Testis (tissue), 2 donors: ENCODE measurements at regions not wholly inside any gene's neighbourhood (a gene's known extent, or its start where the extent isn't known, plus 50 kb on each side); places are given as distances from the start of the nearest gene placed in this dataset.

Experiments used
- DNase-seq: peaks from one replicate; pipeline ENCODE4 v3.0.0-alpha.2; 2019
- H3K27ac ChIP-seq, 2 donors: fragments of 200-600 bp; sonication (generic); one replicate each; pipeline ENCODE4 v1.5.1; 2019
- H3K27me3 ChIP-seq: fragments of 200-600 bp; sonication (generic); one replicate; pipeline ENCODE4 v1.5.1; 2019
- H3K36me3 ChIP-seq: fragments of 200-600 bp; sonication (generic); one replicate; pipeline ENCODE4 v1.5.1; 2017; ENCODE audit warnings: low read depth; ENCODE audit errors: missing control alignments
- H3K4me1 ChIP-seq: fragments of 200-600 bp; sonication (generic); one replicate; pipeline ENCODE4 v1.5.1; 2019
- H3K4me3 ChIP-seq, 2 donors: fragments of 200-600 bp; sonication (generic); one replicate each; pipeline ENCODE4 v1.5.1; 2017 to 2019
- H3K9me3 ChIP-seq: fragments of 200-600 bp; sonication (generic); one replicate; pipeline ENCODE4 v1.5.1; 2017
- CTCF ChIP-seq, 3 experiments: fragments of 450-650 bp in 2 of 3; fragments of 200-600 bp in 1 of 3; sonication (generic) in 1 of 3; IDR thresholded peaks; one replicate each; pipeline ENCODE4 v1.5.1; 2016 to 2019; ENCODE audit warnings: antibody characterized with exemption in 3 of 3, mild to moderate bottlenecking in 2 of 3, moderate library complexity in 1 of 3
- POLR2A ChIP-seq: fragments of 450-650 bp; IDR thresholded peaks from one replicate; pipeline ENCODE4 v1.6.1; 2017; ENCODE audit warnings: antibody characterized with exemption, mild to moderate bottlenecking, moderate library complexity
- WGBS, 2 donors: methylation state at CpG; one replicate each; pipeline ENCODE4 v1.1.5; 2018; 5-methylcytosine and 5-hydroxymethylcytosine counted together
- intact Hi-C: fragments of 100-400 bp; cut with DNase I; formaldehyde crosslinking; loops from one replicate; pipeline ENCODE4 v1.15.1; 2023; ENCODE audit warnings: low total_unique reads

- no peak overlapping the region for H3K27ac ChIP-seq
- intact Hi-C loops, result no loop called here
- H3K9me3 ChIP-seq, result no peaks in the 10 kb centered on the region
- TF ChIP-seq CTCF (IDR thresholded peaks at IDR 0.05) (no peak), POLR2A (no peak)
- DNase-seq, result no peak
- no peaks in the 10 kb centered on the region for H3K27me3 ChIP-seq
- 82 to 86% methylated on average over 2 of the region's 2 CpGs for WGBS, 2 donors
- H3K36me3 ChIP-seq, result no peaks in the 10 kb centered on the region
- no peaks in the 10 kb centered on the region for H3K4me1 ChIP-seq
- no peak overlapping the region for H3K4me3 ChIP-seq
Observed at GRCh38 chr6:121963826-121964225, 435.6 kb upstream of the HSF2 start.

- 91 to 97% methylated on average over 4 of the region's 4 CpGs for WGBS, 2 donors
- intact Hi-C loops, result no loop called here
- H3K9me3 ChIP-seq, result no peaks in the 10 kb centered on the region
- H3K4me3 ChIP-seq, result no peak overlapping the region
- no peaks in the 10 kb centered on the region for H3K27me3 ChIP-seq
- no peak for DNase-seq
- no peak overlapping the region for H3K27ac ChIP-seq
- no peaks in the 10 kb centered on the region for H3K4me1 ChIP-seq
- H3K36me3 ChIP-seq, result no peaks in the 10 kb centered on the region
- TF ChIP-seq CTCF (IDR thresholded peaks at IDR 0.05) (no peak), POLR2A (no peak)
Observed at GRCh38 chr6:121965739-121966138, 433.7 kb upstream of the HSF2 start.

- H3K9me3 ChIP-seq, result no peaks in the 10 kb centered on the region
- intact Hi-C loops, result no loop called here
- 83 to 91% methylated on average over 2 of the region's 2 CpGs for WGBS, 2 donors
- H3K4me3 ChIP-seq, result no peak overlapping the region
- DNase-seq, result no peak
- no peaks in the 10 kb centered on the region for H3K36me3 ChIP-seq
- H3K4me1 ChIP-seq, result no peaks in the 10 kb centered on the region
- H3K27me3 ChIP-seq, result no peaks in the 10 kb centered on the region
- no peak overlapping the region for H3K27ac ChIP-seq
- TF ChIP-seq POLR2A, result no peak
- no peak for TF ChIP-seq CTCF (IDR thresholded peaks at IDR 0.05)
Observed at GRCh38 chr6:121967631-121968030, 431.8 kb upstream of the HSF2 start.

GRCh38 chr6:121971931-121972335 lies 427.5 kb upstream of the HSF2 start:
- intact Hi-C loops, result no loop called here
- Histone ChIP-seq H3K27me3 (no peaks in the 10 kb centered on the region), H3K36me3 (no peaks in the 10 kb centered on the region), H3K4me1 (no peaks in the 10 kb centered on the region), H3K9me3 (no peaks in the 10 kb centered on the region), H3K27ac (no peak overlapping the region), H3K4me3 (no peak overlapping the region)
- no peak for DNase-seq
- no peak for TF ChIP-seq POLR2A
- TF ChIP-seq CTCF (IDR thresholded peaks at IDR 0.05), result no peak

- DNase-seq, result no peak
- 71% methylated on average over 3 of the region's 3 CpGs; no CpG with 5 or more reads in 1 of the 2 donors for WGBS, 2 donors
- intact Hi-C loops, result no loop called here
Observed at GRCh38 chr6:121984956-121985355, 414.5 kb upstream of the HSF2 start.

More at GRCh38 chr6:121984956-121985355, 414.5 kb upstream of the HSF2 start:
- no peak overlapping the region for H3K4me3 ChIP-seq
- TF ChIP-seq POLR2A (no peak), CTCF (IDR thresholded peaks at IDR 0.05) (no peak)
- H3K27ac ChIP-seq, result no peak overlapping the region
- no peaks in the 10 kb centered on the region for H3K36me3 ChIP-seq
- no peaks in the 10 kb centered on the region for H3K27me3 ChIP-seq
- H3K9me3 ChIP-seq, result no peaks in the 10 kb centered on the region
- no peaks in the 10 kb centered on the region for H3K4me1 ChIP-seq
